Nephron (organoid): ENCODE measurements at regions not wholly inside any gene's neighbourhood (a gene's known extent, or its start where the extent isn't known, plus 50 kb on each side); places are given as distances from the start of the nearest gene placed in this dataset.

Experiments used
- H3K27ac Mint-ChIP-seq, 3 experiments: 2 replicates each; pipeline ENCODE4 v1.8.0; 2020; ENCODE audit warnings: mixed read lengths in 3 of 3, mild to moderate bottlenecking in 2 of 3, moderate library complexity in 1 of 3
- H3K27me3 Mint-ChIP-seq: 2 replicates; pipeline ENCODE4 v1.8.0; 2021; ENCODE audit warnings: low read depth, mild to moderate bottlenecking, moderate library complexity, mixed read lengths
- H3K36me3 Mint-ChIP-seq: 2 replicates; pipeline ENCODE4 v1.8.0; 2020; ENCODE audit warnings: low read depth, mixed read lengths
- H3K4me1 Mint-ChIP-seq: 2 replicates; pipeline ENCODE4 v1.8.0; 2020; ENCODE audit warnings: mixed read lengths
- H3K4me3 Mint-ChIP-seq, 3 experiments: 2 replicates each; pipeline ENCODE4 v1.8.0; 2020; ENCODE audit warnings: mild to moderate bottlenecking in 3 of 3, mixed read lengths in 3 of 3, moderate library complexity in 2 of 3
- H3K9me3 Mint-ChIP-seq: 2 replicates; pipeline ENCODE4 v1.8.0; 2020; ENCODE audit warnings: mixed read lengths
- TF ChIP-seq, protein P1 (sequence below), 3 experiments: fragments of 200-600 bp; sonication (generic); IDR thresholded peaks; one replicate each; pipeline ENCODE4 v1.5.0; 2021; ENCODE audit warnings: antibody characterized with exemption in 3 of 3; ENCODE audit not compliant: unreplicated experiment in 3 of 3

DNA sequence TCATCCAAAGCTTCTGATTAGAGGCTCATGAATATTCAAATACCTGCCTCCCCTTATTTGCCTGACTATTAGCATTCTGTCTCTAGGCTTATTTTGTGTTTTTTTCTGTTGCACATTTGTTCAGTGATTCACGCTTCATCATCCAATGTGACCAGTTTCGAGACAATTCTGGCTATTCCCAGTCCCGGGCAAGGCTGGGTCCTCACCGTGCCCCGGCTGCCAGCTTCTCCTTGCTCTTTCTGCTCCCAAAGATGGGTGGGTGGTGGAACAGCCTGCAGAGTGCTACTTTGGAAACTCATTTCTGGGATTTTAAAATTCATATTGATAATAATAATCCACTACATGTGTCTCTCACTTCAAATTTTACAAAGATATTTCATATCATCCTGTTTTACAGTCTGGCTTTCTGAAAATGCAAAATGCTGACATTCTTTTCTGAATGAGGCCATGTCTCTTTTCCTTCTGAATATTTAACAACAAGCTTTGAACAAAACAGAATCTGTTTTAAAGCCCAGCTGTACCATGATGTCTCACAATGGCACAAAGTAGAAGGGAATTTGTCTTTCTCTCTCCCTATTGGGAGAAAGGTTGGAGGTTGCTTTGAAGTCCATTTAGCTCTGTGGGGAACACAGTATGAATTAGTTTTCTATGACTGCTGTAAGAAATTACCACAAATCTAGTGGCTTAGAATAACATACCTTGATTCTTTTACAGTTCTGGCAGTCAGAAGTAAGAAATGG is 116.9 kb upstream of the CDH13 start:
- Mint-ChIP-seq H3K4me3 (no peak overlapping the region), H3K27me3 (peaks cover 24% of the 10 kb centered on the region), H3K27ac (no peak overlapping the region), H3K36me3 (no peaks in the 10 kb centered on the region), H3K9me3 (peaks cover 10% of the 10 kb centered on the region), H3K4me1 (peaks cover 24% of the 10 kb centered on the region)
- TF ChIP-seq, protein P1, sequence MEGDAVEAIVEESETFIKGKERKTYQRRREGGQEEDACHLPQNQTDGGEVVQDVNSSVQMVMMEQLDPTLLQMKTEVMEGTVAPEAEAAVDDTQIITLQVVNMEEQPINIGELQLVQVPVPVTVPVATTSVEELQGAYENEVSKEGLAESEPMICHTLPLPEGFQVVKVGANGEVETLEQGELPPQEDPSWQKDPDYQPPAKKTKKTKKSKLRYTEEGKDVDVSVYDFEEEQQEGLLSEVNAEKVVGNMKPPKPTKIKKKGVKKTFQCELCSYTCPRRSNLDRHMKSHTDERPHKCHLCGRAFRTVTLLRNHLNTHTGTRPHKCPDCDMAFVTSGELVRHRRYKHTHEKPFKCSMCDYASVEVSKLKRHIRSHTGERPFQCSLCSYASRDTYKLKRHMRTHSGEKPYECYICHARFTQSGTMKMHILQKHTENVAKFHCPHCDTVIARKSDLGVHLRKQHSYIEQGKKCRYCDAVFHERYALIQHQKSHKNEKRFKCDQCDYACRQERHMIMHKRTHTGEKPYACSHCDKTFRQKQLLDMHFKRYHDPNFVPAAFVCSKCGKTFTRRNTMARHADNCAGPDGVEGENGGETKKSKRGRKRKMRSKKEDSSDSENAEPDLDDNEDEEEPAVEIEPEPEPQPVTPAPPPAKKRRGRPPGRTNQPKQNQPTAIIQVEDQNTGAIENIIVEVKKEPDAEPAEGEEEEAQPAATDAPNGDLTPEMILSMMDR (IDR thresholded peaks at IDR 0.05; ENCODE audit: unreplicated experiment in 3 of 3): no peak

DNA sequence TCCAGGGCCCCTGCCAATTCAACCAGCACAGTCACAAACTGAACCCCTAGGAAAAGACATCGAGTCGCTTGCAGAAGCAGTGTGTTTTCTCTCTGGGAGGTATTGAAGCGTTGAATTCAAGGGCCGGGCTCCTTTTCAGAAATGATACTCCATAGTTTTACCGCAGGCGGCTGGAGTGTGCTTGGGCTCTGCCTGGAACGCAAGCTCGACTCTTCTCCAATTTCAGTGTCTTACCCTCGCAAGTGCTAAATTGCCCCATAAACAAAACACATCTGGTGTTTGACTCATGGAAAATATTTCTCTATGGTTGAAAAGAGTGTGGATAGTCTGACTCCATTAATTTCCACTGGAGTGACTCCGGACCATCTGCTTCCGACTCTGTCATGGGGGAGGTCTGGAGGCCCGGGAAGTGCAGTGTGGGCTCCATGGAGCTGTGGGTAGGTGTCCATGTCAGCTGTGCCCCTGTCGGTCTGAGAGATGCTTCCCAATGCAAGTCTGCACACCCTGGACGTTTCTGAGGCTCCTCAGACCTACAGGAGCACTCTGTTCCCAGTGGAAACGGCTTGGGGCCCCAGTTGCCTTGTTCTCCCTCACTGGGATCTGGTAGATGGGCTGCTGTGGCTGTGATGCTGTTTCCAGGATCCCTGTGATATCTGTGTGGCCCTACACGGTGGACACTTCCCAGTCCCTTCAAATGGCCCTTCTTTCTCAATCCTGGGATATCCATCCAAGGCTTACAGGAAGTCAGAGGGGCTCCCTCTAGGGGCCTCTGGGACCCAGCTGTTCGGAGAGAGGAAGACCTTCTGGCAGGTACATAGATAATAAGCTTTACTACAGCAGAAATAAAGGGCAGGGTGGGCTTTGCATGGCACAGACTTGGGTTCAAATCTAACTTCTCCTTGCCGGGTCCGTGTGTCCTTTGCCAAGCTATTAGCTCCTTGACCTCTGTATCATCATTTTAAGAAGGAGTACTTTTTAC is 119.8 kb upstream of the CDH13 start:
- TF ChIP-seq, protein P1 (IDR thresholded peaks at IDR 0.05; ENCODE audit: unreplicated experiment in 3 of 3): no peak
- Mint-ChIP-seq H3K4me1 (peaks cover 41% of the 10 kb centered on the region), H3K4me3 (peak overlapping the region in 1 of 3 experiments; percentile 22), H3K9me3 (peaks cover 8% of the 10 kb centered on the region), H3K27me3 (peaks cover 24% of the 10 kb centered on the region), H3K36me3 (no peaks in the 10 kb centered on the region), H3K27ac (peak overlapping the region; percentile 30 to 78 (median 73))

DNA sequence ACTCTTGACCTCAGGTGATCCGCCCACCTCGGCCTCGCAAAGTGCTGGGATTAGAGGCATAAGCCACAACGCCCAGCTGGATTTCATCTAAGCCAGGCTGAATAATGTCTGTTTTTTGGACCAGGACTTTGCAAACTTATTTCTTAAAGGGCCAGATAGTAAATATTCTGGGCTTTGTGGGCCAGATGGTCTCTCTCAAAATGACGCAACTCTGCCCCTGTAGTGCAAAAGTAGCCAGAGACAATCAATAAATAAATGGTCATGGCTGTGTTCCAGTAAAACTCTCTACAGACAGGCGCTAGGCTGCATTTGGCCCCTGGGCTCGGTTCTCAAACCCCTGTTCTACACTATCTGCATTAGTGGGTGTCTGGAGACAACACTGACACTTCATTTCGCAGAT is 121.9 kb upstream of the CDH13 start:
- H3K9me3 Mint-ChIP-seq: peaks cover 3% of the 10 kb centered on the region
- H3K4me3 Mint-ChIP-seq: peak overlapping the region in 1 of 3 experiments; percentile 28
- TF ChIP-seq, protein P1 (IDR thresholded peaks at IDR 0.05; ENCODE audit: unreplicated experiment in 3 of 3): no peak
- peak overlapping the region; percentile 53 to 78 (median 73) for H3K27ac Mint-ChIP-seq
- H3K36me3 Mint-ChIP-seq: no peaks in the 10 kb centered on the region
- H3K27me3 Mint-ChIP-seq: peaks cover 17% of the 10 kb centered on the region
- peaks cover 43% of the 10 kb centered on the region for H3K4me1 Mint-ChIP-seq

DNA sequence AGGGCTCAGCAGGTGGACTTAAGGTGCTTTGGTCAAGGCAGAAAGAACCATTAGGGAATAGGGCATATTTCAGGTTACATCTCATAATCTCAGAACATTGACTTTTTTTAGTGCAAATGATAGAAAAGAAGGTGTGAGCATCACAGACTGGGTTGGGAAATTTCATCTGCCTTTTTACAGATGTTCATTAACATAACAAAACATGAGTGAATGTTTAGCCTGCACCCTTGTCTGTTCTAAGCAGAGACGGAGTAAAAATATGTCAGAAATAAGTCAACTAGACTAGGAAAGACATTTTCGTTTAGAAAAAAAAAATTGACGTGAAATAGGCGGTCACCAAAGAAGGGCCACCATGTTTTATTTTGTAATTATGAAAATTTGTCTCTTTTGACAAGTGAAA is 127.5 kb upstream of the CDH13 start:
- Mint-ChIP-seq H3K36me3 (no peaks in the 10 kb centered on the region), H3K27ac (no peak overlapping the region), H3K9me3 (no peaks in the 10 kb centered on the region), H3K27me3 (peaks cover 14% of the 10 kb centered on the region), H3K4me3 (no peak overlapping the region), H3K4me1 (peaks cover 15% of the 10 kb centered on the region)
- TF ChIP-seq, protein P1 (IDR thresholded peaks at IDR 0.05; ENCODE audit: unreplicated experiment in 3 of 3): no peak

DNA sequence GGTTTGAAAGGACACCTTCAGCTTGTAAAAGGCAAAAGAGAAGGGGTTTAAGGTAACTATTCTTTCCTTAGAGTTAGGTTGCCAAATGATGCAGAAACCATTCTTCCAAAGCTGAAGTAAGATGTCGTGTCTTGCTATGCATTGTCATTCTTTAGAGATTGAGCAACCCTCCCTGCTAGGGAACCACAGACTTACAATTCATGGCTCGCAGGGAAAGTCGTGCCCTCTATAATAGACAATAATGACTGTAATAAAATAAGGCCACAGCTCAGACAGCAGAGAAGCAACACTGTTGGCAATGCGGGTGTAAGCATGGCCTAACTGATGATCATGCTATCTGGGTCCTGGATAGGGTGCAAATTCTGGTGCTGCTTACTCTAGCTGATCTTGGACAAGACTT is 129.6 kb upstream of the CDH13 start:
- Mint-ChIP-seq H3K27me3 (peaks cover 22% of the 10 kb centered on the region), H3K27ac (no peak overlapping the region), H3K4me3 (no peak overlapping the region), H3K4me1 (peaks cover 4% of the 10 kb centered on the region), H3K9me3 (no peaks in the 10 kb centered on the region), H3K36me3 (no peaks in the 10 kb centered on the region)
- TF ChIP-seq, protein P1 (IDR thresholded peaks at IDR 0.05; ENCODE audit: unreplicated experiment in 3 of 3): no peak
